HAP-1 (cell line): ENCODE measurements at regions not wholly inside any gene's neighbourhood (a gene's known extent, or its start where the extent isn't known, plus 50 kb on each side); places are given as distances from the start of the nearest gene placed in this dataset.
"Not testable (repeated sequence)": the region's sequence is repeated elsewhere in the genome, so short reads cannot be mapped to it uniquely, and the experiment has no call there.

ENCODE experiments used
- DNase-seq, 2 experiments: peaks; one replicate each; pipeline ENCODE4 v3.0.0-alpha.2; 2016 to 2020; ENCODE audit warnings: low spot score in 2 of 2
- H3K27me3 ChIP-seq: fragments of 250-450 bp; sonication (Bioruptor Pico); 2 replicates; pipeline ENCODE4 v1.5.1; 2020; ENCODE audit warnings: low read depth, mild to moderate bottlenecking, moderate library complexity
- H3K36me3 ChIP-seq: fragments of 250-450 bp; sonication (Bioruptor Pico); replicated peaks from 2 replicates; pipeline ENCODE4 v1.5.1; 2020; ENCODE audit warnings: mild to moderate bottlenecking
- H3K4me1 ChIP-seq: fragments of 250-450 bp; sonication (Bioruptor Pico); 2 replicates; pipeline ENCODE4 v1.5.1; 2020; ENCODE audit warnings: mild to moderate bottlenecking
- H3K4me3 ChIP-seq: fragments of 250-450 bp; sonication (Bioruptor Pico); 2 replicates; pipeline ENCODE4 v1.5.1; 2020; ENCODE audit warnings: mild to moderate bottlenecking, moderate library complexity
- H3K9me3 ChIP-seq: fragments of 250-450 bp; sonication (Bioruptor Pico); 2 replicates; pipeline ENCODE4 v1.5.1; 2020; ENCODE audit warnings: mild to moderate bottlenecking, moderate library complexity
- in situ Hi-C: fragments of 300-500 bp; cut with MboI; formaldehyde crosslinking; loops from 3 replicates; pipeline ENCODE4 v1.14.3; 2020; ENCODE audit warnings: low sequenced_read_pairs, inconsistent platforms, mixed read lengths

DNA sequence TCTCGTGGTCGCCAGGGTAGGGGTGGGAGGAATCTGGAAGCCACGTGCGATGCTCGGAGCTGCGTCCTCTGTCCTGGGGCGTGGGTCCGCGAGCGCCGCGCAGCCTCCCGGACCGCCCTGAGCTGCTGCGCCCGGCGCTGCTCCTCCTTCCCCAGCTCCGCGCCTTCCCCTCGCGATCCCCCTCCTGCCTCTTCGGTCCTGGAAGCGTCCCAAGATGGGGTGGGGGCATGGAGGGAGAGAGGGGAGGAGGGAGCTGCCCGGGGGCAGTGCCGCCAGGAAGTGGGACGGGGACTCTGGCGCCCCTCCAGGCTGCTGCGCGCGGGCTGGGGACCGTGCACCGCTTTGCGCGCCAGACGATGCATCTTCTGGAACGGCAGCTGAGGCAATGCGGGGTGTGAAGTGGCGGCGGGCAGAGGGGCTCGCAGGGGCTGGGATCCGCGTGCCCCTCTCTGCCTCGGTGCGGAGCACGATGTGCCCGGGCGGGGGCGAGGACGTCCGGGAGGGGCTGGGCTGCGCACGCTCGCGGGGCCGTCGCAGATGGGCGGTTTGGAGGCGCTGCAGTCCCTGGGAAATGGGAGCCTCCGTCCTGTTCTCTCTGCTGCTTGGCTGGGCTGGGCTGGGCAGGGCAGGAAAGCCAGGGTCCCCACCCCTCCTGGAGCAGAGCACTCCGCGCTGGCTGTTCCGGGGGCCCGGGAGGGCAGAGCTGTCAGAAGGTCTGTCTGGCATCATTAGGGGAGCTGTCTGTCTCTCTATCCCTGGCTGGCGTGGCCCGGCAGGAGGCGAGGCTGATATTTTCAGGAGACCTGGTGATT is 388.0 kb downstream of the SEC14L1 start:
- Histone ChIP-seq H3K27me3 (no peaks in the 10 kb centered on the region), H3K4me1 (no peaks in the 10 kb centered on the region; the same call in 1 of the 2 replicates), H3K9me3 (no peaks in the 10 kb centered on the region), H3K4me3 (peak overlapping the region; percentile 31), H3K36me3 (no peaks in the 10 kb centered on the region)
- DNase-seq: peak; percentile 63 to 85
- in situ Hi-C loops: no loop called here

DNA sequence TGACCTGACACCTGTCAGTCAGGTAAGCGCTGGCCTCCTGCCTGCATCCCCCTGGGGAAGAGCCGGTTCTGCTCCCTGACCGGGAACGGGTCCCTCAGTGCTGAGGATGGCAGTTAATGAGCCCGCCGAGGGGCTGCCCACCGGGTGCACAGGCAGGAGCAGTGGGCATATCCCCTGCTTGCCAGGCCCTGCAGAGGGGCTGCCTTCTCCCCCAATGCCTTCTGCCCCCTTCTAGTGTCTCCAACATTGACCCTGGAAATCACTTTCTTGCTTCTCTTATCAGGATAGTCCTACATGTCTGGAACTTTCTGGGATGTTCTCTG is 388.5 kb downstream of the SEC14L1 start:
- no peaks in the 10 kb centered on the region for H3K36me3 ChIP-seq
- no peaks in the 10 kb centered on the region; the same call in 1 of the 2 replicates for H3K4me1 ChIP-seq
- H3K4me3 ChIP-seq: no peak overlapping the region
- no peaks in the 10 kb centered on the region; the same call in 1 of the 2 replicates for H3K9me3 ChIP-seq
- no peaks in the 10 kb centered on the region for H3K27me3 ChIP-seq
- in situ Hi-C loops: no loop called here
- DNase-seq: no peak

DNA sequence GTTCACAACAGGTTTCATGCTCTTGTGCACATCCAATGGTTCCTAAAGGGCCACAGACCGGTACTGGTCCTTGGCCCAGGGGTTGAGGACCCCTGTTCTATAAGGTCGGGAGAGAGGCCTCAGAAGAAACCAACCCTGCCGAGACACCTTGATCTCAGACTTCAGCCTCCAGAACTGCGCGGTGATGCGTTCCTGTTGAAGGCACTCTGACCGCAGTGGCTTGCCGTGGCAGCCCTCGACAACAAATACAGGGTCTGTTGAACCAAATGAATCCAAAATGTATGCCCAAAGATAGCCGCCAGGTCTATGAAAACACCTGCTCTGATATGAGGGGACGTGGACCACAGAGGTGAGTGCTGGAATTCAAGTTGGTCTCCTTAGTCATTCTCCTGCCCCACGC is 389.8 kb downstream of the SEC14L1 start:
- Histone ChIP-seq H3K4me3 (no peak overlapping the region), H3K27me3 (no peaks in the 10 kb centered on the region), H3K9me3 (no peaks in the 10 kb centered on the region; the same call in 1 of the 2 replicates), H3K36me3 (no peaks in the 10 kb centered on the region), H3K4me1 (no peaks in the 10 kb centered on the region; the same call in 1 of the 2 replicates)
- in situ Hi-C loops: no loop called here
- no peak for DNase-seq

DNA sequence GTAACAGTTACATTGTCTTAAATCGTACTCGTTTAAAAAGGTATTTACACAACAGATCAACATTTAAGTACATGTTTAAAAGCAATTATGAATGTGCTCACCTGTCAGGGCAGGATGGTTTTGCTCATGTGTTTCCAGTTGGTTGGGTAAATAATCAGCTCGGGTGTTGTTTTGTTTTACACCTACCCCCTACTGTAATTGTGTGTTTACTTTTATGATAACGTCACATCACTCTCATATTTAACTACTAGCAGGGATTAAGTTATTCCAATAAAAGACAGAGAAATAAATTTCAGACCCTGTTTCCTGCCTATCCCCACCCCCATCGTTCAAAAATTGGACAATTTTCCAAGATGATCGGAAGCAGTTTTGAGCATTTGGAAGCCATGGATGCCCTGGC is 390.2 kb downstream of the SEC14L1 start:
- no peak for DNase-seq
- Histone ChIP-seq H3K27me3 (no peaks in the 10 kb centered on the region; the same call in 1 of the 2 replicates), H3K36me3 (no peaks in the 10 kb centered on the region), H3K4me1 (no peaks in the 10 kb centered on the region; the same call in 1 of the 2 replicates), H3K4me3 (no peak overlapping the region), H3K9me3 (no peaks in the 10 kb centered on the region; the same call in 1 of the 2 replicates)
- in situ Hi-C loops: no loop called here

DNA sequence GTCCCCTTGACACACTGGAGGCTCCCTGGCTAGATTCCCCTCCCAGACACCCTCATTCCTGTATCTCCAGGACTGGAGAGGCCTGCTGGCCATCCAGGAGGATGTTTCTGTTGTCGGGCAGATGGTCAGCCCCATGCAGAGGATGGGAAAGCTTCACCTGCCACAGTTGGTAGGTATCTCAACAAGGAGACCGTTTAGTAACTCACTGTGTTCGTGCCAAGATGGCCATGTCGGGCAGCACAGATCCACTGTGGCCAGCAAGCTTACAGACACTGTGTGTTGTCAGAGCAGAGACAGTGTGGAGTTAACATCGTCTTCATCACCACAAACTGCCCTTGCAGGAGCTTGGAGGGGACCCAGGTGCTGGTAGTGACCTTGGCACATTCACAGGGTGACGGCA is 390.9 kb downstream of the SEC14L1 start:
- Histone ChIP-seq H3K9me3 (no peaks in the 10 kb centered on the region; the same call in 1 of the 2 replicates), H3K4me1 (no peaks in the 10 kb centered on the region; the same call in 1 of the 2 replicates), H3K4me3 (no peak overlapping the region), H3K27me3 (no peaks in the 10 kb centered on the region; the same call in 1 of the 2 replicates), H3K36me3 (no peaks in the 10 kb centered on the region)
- DNase-seq: no peak
- in situ Hi-C loops: no loop called here

DNA sequence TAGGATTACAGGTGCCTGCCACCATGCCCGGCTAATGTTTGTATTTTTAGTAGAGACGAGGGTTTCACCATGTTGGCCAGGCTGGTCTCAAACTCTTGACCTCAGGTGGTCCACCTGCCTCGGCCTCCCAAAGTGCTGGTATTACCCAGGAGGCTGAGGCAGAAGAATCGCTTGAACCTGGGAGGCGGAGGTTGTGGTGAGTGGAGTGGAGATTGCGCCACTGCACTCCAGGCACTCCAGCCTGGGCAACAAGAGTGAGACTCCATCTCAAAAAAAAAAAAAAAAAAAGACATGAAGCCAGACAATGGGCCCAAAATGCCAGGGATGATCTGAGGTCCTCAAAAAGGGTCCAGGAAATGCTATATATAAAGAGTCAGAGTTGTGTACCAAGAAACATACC is 392.9 kb downstream of the SEC14L1 start:
- in situ Hi-C loops, H3K9me3 ChIP-seq, H3K4me1 ChIP-seq, DNase-seq, H3K27me3 ChIP-seq, H3K36me3 ChIP-seq, H3K4me3 ChIP-seq: not testable (repeated sequence)

DNA sequence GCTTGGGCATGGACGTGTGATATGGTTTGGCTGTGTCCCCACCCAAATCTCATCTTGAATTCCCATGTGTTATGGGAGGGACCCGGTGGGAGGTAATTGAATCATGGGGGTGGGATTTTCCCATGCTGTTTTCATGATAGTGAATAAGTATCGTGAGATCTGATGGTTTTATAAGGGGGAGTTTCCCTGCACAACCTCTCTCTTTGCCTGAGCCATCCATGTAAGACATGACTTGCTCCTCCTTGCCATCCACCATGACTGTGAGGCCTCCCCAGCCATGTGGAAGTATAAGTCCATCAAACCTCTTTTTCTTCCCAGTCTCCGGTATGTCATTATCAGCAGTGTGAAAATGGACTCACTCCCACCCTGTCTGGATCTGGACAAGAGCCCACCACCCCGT is 393.4 kb downstream of the SEC14L1 start:
- in situ Hi-C loops: no loop called here
- no peak for DNase-seq
- H3K27me3 ChIP-seq: peaks cover 2% of the 10 kb centered on the region; the same call in 1 of the 2 replicates

DNA sequence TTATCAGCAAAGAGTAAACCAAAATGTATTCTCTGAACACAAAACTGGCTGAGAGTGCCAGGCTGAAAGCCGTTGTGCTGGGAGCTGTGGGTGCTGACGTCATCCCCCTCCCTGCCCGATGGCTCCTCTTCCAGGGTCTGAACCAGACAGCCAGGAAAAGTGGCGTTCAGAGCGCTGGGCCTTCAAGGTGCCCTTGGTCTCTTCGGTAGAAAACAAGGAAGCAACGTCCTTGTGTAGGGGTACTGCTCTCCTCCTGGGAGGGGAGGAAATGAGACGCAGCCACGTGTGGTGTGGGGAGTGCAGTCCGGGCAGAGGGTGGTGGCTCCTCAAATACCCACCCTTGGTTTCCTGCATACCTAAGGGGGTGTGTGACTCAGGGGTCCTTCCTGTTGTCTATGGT is 394.7 kb downstream of the SEC14L1 start:
- Histone ChIP-seq H3K4me3 (no peak overlapping the region), H3K4me1 (no peaks in the 10 kb centered on the region), H3K27me3 (peaks cover 6% of the 10 kb centered on the region; the same call in 1 of the 2 replicates), H3K9me3 (no peaks in the 10 kb centered on the region; the same call in 1 of the 2 replicates), H3K36me3 (no peaks in the 10 kb centered on the region)
- DNase-seq: no peak
- in situ Hi-C loops: no loop called here

More for the DNA sequence above, 393.4 kb downstream of the SEC14L1 start:
- no peaks in the 10 kb centered on the region for H3K4me1 ChIP-seq
- no peaks in the 10 kb centered on the region; the same call in 1 of the 2 replicates for H3K9me3 ChIP-seq
- no peak overlapping the region for H3K4me3 ChIP-seq
- no peaks in the 10 kb centered on the region for H3K36me3 ChIP-seq

DNA sequence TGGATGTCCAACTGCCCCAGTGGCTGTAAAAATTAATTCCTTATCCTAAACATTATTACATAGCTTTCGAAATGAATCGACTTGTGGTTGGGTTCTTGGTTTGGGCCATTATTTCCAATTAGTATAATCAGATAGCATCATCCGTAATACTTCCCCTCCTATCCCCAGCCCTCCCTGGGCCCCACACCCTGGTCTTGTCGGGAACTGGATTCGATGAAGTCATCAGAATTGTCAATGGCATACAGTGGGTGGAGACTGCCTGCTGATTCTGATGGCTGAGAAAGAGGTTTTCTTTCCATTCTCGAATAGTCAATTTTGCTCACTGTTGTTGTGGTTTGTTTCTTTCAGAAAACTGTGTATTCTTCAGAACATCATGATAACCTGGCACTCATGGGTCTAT is 395.1 kb downstream of the SEC14L1 start:
- H3K27me3 ChIP-seq: peaks cover 6% of the 10 kb centered on the region; the same call in 1 of the 2 replicates
- in situ Hi-C loops: no loop called here
- peaks cover under 1% of the 10 kb centered on the region; the same call in 1 of the 2 replicates for H3K4me1 ChIP-seq
- H3K9me3 ChIP-seq: no peaks in the 10 kb centered on the region; the same call in 1 of the 2 replicates
- no peak for DNase-seq
- no peak overlapping the region for H3K4me3 ChIP-seq
- no peaks in the 10 kb centered on the region for H3K36me3 ChIP-seq

DNA sequence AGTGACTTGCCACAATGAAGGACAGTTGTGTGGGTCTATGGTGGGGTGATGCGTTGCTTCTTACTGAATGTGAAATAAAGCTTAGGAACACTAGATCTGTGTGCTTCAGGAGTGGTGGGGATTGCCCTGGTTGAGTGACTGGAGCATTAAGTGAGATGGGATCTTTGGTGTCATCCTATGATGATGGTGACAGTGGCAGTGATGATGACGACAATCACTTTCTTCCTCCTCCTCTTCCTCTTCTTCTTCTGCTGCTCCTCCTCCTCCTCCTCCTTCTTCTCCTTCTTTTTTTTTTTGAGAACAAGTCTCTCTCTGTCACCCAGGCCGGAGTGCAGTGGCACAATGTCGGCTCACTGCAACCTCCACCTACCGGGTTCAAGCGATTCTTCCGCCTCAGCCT is 396.8 kb downstream of the SEC14L1 start:
- no peaks in the 10 kb centered on the region; the same call in 1 of the 2 replicates for H3K9me3 ChIP-seq
- H3K27me3 ChIP-seq: peaks cover 6% of the 10 kb centered on the region; the same call in 1 of the 2 replicates
- no peak for DNase-seq
- no peak overlapping the region for H3K4me3 ChIP-seq
- H3K4me1 ChIP-seq: peaks cover 4% of the 10 kb centered on the region; the same call in 1 of the 2 replicates
- in situ Hi-C loops: no loop called here
- no peaks in the 10 kb centered on the region for H3K36me3 ChIP-seq

DNA sequence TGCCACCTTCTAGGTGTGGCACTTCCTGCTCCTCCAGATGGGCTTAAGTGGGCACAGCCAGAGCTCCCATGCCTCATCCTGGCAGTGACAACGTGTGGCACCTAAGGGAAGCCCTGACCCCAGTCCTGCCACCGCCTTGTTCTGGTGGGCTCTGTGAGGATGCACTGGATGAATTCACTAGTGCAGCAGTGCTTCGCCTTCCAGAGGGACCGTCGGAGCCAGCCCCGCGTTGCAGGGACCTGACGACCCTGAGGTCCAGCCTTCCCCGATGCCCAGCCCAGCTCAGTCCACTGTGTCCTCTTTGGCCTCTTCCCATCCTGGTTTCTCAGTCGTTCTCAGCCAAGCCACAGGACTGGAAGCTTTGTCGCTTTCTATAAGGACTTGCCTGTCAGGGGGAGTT is 399.8 kb downstream of the SEC14L1 start:
- in situ Hi-C loops: loop anchor here (10.0 kb wide), 1 partner anchor 474 kb away; no protein-coding TSS in a partner anchor
- Histone ChIP-seq H3K27me3 (peaks cover 6% of the 10 kb centered on the region; the same call in 1 of the 2 replicates), H3K4me1 (peaks cover 4% of the 10 kb centered on the region; the same call in 1 of the 2 replicates), H3K4me3 (no peak overlapping the region), H3K36me3 (no peaks in the 10 kb centered on the region), H3K9me3 (no peaks in the 10 kb centered on the region)
- DNase-seq: no peak

DNA sequence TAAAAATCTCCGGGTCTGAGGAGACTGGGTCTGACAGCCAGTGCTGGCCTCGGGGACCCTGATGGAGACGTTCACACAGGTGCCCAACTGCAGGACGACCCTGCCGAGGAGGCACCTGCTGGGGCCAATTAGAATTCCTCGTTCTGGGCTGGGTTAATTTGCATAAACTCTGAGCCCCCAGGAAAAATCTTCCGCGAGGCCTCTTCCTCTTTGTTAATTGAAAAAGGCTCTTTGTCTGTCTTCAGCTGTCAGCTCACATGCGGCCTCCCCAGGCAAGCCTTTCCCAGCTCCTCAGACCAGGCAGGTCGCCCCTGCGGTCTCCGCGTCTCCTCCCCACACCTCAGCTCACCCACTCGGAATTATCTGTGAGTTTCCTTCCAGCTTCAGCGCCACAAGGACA is 400.2 kb downstream of the SEC14L1 start:
- DNase-seq: no peak
- H3K9me3 ChIP-seq: no peaks in the 10 kb centered on the region
- H3K27me3 ChIP-seq: peaks cover 6% of the 10 kb centered on the region; the same call in 1 of the 2 replicates
- H3K4me3 ChIP-seq: no peak overlapping the region
- peaks cover 4% of the 10 kb centered on the region; the same call in 1 of the 2 replicates for H3K4me1 ChIP-seq
- H3K36me3 ChIP-seq: no peaks in the 10 kb centered on the region
- in situ Hi-C loops: loop anchor here (10.0 kb wide), 1 partner anchor 474 kb away; no protein-coding TSS in a partner anchor

DNA sequence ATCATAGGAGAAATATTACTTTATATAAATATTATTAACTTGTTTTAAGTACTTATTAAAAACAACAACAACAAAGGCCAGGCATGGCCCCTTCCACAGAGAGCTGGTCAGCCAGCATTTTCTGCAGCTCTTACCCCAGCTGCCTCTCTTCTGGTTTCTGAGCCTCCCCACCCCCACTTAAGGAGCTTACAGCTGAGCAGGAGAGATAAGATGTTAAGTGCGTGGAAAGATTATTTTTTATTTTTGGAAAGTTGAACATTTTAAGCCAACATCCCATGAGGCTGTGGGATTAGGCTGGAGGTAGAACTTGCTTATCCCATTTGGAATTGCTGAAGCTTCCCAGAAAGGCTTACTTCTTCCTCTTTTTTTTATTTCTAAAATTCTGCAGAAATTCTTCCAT is 401.2 kb downstream of the SEC14L1 start:
- no peaks in the 10 kb centered on the region for H3K9me3 ChIP-seq
- H3K4me1 ChIP-seq: peaks cover 10% of the 10 kb centered on the region
- in situ Hi-C loops: loop anchor here (10.0 kb wide), 1 partner anchor 473 kb away; no protein-coding TSS in a partner anchor
- no peak for DNase-seq
- no peak overlapping the region for H3K4me3 ChIP-seq
- H3K36me3 ChIP-seq: no peaks in the 10 kb centered on the region
- H3K27me3 ChIP-seq: 0 out of 2 replicates have a peak, but pooled peaks cover 5% of the 10 kb centered on the region
